Caki2 (cell line): ENCODE measurements at regions not wholly inside any gene's neighbourhood (a gene's known extent, or its start where the extent isn't known, plus 50 kb on each side); places are given as distances from the start of the nearest gene placed in this dataset.
A peak's percentile ranks its signal among the peaks of the same experiment; 100 is the strongest.

Experiments used
- DNase-seq: peaks from one replicate; pipeline ENCODE4 v3.0.0-alpha.2; 2015; ENCODE audit warnings: low read depth
- in situ Hi-C: cut with HindIII; loops from 2 replicates; pipeline ENCODE4 v1.10.0; 2016; ENCODE audit warnings: low sequenced_read_pairs, low pct_unique_long_range_greater_than_20kb, mixed read lengths

DNA sequence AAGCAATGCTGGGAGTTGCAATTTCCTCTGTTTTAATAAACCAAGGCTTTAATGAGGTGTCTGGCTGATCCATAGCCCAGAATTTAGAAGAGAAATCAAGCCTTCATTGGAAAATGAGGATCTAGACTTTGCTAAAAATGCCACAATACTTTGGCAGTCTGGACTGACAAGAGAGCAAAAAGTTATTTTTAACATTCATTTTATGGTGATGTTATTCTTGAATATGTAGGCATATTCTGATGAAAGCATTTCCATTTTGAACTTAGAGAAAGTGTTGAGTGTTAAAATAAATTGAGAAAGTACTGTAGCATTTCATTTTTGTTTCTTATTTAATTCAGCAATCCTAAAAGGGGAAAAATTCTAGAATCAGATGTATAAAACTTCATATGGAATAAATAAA is 151.8 kb upstream of the HNMT start:
- in situ Hi-C loops = no loop called here
- DNase-seq = no peak

DNA sequence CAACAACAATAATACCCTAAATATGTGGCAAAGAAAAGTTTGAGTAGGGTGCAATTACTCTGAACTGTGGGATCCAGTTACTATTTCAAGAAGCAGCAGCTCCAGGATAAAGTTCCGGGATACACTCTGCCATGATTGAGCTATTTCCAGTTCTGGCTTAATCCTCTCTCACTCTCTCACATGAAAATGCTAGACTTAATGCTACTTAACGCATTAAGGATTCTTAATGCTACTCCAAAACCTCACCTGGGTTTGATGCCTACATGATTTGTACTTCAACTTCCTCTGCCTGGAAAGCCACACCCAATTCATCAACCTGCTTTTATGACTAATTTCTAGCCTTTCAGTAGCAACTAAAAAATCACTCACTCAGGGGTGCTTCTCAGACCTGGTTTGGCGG is 151.1 kb upstream of the HNMT start:
- in situ Hi-C loops = no loop called here
- no peak for DNase-seq

DNA sequence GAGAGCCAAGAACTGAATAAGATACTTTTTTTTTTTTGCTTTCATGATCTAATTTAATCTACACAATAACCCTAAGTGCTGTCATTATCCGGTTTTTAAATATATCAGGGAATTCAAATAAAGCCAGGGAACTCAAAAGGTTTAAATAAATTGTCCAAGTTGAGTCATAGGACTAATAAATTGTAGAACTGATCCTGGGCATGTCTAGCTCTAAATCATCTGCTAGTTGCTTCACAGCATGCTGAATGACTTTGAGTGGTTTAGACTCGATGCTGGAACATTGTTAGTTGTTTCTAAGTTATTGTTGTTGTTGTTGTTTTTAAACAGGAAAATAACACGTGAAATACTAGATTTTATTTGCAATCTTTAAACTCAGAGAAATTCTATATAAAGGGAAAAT is 147.2 kb upstream of the HNMT start:
- in situ Hi-C loops = no loop called here
- DNase-seq = no peak

DNA sequence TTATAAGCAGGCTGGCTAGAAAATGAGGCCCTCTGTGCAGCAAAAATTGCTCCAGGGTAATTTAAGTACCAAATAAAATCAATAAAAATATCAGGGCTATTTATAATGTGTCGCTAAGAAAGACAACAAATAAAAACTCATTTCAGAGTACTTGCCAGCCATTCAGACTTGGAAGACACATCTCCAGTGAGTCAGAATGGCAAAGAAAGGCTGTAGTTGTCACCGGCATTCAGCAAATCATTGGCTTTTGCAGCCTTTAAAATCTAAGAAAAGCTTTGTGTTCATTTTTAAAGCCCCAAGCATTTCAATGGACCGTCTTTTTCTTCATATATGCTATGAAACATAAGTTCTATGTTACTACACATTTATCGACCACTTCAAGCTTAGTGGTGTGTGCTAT is 141.1 kb upstream of the HNMT start:
- in situ Hi-C loops = no loop called here
- no peak for DNase-seq

DNA sequence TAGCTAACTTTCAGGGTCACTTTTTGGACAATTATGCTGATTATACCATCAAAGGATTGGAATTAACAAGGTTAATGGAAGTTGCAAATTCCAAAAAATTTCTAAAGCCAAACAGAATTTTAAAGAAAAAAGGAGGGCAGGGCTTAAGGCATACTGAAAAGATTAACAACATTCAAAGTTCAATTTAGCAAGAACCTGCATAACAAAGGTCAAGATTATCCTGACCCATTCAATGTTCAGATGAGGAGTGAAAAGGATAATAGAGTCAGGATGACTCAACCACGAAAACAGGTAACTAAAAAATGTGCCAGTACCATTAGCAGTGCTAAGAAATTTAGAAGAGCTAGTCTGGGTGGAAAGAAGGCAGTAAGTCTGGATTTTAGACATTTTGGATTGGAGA is 139.8 kb upstream of the HNMT start:
- DNase-seq = no peak
- in situ Hi-C loops = no loop called here

DNA sequence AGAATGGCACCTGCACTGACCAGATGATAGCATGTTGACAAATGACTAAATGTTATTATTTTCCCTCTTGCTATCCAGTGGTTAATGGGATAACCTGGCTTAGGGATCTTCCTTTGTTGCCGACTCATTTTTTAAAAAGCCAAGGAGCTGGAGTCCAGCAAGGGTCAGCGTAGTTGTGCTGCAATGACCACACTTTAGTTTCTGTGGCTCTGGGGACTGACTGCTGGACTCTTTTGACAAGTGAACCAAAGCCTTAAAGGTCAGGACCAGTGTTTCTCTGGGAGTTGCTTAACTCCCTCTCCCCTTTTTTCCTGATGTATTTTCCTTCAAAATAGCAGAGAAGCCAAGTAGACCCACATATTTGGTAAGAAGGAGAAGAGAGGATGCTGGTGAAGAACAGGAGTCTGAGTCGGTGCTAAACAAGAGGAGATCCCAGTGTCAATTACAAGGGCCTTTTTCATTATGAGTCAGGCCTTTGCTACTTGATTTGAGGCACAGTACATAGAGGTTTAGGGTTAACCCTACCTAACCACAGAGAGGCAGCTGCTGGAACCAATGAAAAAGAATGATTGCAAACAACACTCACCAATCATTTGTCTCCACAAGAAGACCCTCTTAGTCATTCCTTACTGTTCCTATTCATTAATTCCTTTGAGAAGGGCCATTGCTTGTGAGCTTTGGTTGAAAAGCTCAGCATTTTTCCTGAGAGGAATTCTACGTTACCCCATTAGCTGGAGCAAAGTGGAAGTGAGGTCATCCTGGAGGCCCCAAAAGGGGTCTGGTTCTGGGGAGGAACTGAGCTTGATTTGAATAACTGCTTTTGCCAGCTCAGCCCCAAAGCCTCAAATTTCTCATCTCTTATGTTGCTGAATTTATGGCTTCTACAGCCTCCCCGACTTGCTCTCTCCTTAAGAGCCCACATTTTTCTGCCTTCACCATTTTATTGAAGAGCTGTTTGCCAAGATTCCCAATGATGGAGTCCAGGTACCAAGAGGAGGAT is 137.6 kb upstream of the HNMT start:
- no peak for DNase-seq
- in situ Hi-C loops = no loop called here

DNA sequence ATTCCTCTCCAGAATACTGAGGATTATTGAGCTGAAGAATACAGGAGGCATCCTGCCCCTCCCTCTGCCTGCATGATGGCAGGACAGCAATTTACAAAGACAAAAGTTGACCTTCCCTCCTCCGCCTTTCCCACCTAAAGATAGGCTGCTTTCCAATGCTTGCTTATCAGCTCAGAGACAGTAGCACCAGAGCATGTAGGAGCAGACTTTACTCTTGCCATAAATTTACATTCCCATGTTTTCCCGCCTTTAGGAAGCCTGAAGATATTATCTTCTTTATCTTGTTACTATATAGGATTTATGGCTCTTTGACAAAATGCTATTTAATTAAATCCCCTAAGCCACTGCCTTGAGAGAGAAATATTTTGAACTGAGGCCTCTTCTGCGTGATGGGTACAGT is 135.6 kb upstream of the HNMT start:
- in situ Hi-C loops = no loop called here
- DNase-seq = no peak

DNA sequence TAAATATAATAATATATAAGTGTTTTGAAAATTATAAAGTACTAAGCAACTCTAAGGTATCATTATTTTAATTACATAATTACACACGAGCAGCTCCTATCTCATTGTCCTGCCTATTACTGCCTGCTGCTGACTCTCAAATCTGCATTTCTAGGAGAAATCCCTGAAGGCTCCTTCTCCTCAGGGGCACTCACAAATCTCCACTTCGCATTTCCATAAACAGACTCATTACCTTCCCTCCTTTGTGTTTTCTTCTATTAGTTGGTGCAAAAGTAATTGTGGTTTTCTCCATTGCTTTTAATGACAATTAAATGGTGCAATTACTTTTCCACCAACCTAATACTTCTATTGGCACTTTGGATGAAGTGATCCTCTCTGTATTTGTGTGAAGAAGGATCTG is 135.0 kb upstream of the HNMT start:
- in situ Hi-C loops = no loop called here

DNA sequence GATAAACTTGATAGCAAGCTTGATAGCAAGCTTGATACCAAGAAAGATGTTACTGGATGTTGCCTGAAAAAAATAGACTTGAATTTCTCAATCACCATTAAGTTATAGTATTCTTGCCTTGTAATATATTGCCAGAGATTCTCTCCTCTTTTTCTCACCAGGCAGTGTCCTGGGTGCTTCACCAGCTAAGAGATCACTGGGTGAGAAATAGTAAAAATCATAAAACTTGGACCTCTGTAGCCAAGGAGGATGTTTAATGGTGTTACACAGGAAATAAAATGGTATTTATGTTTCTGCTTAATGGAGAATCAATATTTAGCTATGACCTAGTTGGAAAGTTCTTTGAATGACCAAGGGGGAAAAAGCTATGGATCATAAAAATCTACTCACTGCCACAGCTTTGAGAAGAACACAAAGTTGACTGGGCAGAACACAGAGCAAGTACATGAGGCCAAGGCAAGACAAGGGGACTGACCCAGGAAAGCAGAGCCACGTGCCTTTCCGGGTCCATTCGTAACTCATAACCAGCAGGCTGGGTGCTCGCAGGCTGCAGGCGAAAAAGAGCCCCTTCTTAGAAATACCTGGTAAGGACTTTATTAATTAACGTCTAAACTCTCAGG is 129.4 kb upstream of the HNMT start:
- in situ Hi-C loops = no loop called here

More for the DNA sequence above, 135.0 kb upstream of the HNMT start:
- DNase-seq = no peak

DNA sequence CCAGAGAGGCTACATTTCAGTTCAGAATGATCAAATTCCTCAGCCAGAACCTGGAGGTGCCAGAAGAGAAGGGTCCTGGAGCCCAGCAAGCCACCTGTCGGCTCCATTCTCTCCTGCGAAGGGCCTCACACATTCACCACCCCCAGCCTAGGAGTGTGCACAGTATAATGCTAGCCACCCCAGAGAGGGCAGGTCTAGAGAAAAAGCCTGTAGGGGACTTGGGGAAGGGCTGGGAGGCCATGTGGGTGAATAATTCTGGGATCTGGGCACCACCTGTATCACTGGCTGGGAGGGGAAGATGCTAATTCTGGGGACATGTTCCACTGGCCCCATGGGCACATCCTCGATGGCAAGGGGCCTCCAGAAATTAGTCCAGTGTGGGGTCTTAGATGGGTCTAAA is 127.6 kb upstream of the HNMT start:
- in situ Hi-C loops = no loop called here
- no peak for DNase-seq

More for the DNA sequence above, 129.4 kb upstream of the HNMT start:
- no peak for DNase-seq

DNA sequence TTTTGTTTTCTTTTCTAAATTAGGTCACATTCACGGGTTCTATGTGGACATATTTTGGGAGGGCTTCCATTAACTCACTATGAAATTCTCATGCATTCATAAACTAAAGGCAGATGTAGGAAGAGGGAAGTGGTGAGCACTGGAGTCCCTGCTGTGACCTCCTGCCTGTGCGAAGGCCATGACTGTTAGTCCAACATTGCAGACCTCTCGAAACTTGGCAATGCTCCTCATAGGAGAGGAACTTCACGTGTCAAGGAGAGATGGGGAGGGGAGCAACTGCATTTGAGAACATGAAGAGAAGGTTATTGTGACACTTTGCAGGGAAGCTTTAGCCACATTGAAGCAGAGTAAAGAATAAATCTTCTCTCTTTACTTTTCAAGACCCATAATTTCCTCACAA is 126.4 kb upstream of the HNMT start:
- DNase-seq = no peak
- in situ Hi-C loops = no loop called here

DNA sequence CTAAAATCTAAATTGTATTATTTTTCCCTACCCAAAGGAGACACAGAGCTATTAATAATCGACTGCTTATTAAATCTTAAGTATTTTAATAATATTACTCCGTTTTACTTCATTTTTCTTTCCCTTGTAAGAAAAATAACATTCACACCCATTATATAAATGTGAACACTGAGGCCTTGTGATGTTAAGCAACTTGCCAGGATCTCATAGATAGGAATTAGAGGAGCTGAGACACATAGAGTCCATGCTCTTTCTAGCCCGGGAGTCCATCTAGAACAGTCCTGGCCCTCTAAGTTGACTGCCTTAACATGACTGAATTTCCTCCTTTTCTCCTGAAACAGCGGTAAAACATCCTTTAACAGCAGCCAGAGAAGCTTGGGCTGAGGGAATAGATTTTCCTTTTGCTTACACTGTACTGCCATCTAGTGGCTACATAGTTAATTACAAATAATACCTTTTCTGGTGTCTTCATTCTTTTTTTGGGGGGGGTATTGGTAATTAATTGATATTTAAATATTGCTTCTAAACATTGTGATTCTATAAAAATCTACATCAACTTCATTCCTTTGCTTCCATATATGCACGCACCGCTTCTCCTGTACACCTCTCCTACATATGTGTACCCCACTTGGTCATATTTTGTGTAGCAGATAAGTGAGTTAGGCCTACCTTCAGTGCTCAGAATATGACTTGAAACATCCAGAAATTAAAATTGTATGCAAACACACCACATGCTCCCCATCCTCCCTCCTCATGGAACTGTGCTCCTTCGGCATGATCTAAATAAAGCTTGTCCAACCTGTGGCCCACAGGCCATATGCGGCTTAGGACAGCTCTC is 125.8 kb upstream of the HNMT start:
- DNase-seq = peak; percentile 40
- in situ Hi-C loops = no loop called here

DNA sequence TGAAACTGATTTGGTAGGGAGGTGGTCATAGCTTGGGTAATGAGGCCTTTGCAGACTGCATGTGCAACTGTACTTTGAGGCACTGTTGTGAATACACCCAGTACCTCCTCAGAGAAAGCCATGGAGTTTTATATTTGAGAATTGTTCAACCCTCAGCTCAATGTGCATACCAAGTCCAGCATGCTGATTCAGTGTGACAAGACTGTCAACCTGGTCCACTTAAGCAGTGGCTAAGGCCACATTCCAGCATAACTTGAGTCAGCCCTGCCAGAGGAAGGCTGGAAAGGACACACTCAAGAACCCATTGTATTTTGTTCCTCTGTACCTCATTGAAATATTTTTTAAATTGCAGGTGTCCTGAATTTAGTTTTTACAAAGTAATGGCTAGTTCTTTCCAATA is 121.8 kb upstream of the HNMT start:
- in situ Hi-C loops = no loop called here

DNA sequence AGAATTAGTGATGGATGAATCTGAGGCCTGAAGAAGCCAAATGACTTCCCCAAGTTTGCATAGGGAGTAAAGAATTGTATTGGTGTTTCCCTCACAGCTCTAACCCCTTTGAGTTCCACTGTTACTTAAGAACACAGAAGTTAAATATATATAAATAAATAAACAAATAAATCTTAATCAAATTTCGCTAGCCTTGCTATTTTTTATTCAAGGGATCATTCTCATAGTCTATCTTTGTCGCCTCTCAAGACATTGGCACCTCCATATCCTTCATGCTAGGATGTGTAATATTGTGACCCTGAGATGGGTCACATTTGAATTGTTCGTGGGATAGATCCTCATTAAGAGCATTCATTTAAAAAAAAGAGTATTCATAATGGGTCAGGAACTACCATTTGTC is 121.3 kb upstream of the HNMT start:
- in situ Hi-C loops = no loop called here
- DNase-seq = no peak

More for the DNA sequence above, 121.8 kb upstream of the HNMT start:
- DNase-seq = no peak

DNA sequence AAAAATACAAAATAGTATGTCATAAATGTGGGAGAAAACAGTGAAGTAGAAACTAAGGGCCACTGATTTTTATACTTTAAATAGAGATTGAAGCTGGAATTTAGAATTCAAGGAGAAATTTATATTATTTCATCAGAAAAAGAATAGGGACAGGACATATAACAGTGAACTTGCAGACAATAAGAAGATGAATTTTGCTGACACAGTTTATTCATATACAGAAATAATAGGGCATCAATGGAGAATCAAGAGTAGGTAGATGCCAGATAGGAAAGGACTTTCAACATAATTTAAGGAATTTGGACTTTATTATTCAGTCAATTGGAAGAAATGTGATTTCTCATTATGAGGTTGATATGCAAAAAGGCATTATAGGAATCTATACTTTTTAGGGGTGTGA is 118.9 kb upstream of the HNMT start:
- DNase-seq = no peak
- in situ Hi-C loops = no loop called here

DNA sequence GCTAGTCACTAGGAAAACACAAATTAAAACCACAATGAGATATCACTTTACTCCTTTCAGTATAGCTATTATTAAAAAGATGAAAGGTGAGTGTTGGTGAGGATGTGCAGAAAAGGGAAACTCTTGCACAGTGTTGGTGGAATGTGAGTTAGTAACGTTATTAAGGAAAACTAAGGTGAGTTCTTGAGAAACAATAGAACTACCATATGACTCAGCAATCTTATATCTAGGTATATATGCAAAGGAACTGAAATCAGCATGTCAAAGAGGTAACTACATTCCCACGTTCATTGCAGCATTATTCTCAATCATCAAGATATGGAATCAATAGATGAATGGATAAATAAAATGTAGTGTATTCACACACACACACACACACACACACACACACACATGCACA is 117.3 kb upstream of the HNMT start:
- in situ Hi-C loops = no loop called here

DNA sequence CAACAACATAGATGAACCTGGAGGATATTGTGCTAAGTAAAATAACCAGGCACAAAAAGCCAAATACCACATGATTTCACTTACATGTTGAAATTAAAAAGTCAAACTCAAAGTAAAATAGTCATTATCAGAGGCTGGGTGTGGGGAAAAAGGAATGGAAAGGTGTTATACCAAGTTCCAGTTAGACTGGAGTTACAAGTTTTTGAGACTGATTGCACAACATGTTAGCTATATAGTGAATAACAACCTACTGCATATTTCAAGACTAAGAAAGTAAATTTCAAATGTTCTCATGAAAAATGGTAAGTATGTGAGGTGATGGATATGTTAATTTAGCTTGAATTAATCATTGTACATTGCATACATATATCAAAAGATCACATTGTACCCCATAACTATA is 116.8 kb upstream of the HNMT start:
- in situ Hi-C loops = no loop called here
- DNase-seq = no peak

More for the DNA sequence above, 117.3 kb upstream of the HNMT start:
- no peak for DNase-seq

DNA sequence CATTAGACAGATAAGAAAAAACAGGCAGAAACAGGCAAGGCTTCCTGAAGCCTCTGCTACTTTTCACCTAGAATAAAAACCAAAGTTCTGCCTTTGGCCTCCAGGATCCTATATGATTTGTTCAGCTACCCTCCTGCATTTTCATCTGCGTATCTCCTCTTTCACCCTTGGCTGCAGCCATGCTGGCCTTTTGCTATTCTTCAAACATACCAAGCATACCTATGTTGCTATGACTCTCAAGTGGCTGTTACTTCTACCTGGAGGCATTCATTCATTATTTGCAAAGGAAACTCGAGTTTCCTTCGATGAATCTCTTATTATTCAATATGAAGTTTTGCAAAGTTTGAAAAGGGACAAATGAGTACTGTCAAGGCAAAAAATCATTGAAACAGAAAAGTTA is 106.4 kb upstream of the HNMT start:
- DNase-seq = no peak
- in situ Hi-C loops = no loop called here

DNA sequence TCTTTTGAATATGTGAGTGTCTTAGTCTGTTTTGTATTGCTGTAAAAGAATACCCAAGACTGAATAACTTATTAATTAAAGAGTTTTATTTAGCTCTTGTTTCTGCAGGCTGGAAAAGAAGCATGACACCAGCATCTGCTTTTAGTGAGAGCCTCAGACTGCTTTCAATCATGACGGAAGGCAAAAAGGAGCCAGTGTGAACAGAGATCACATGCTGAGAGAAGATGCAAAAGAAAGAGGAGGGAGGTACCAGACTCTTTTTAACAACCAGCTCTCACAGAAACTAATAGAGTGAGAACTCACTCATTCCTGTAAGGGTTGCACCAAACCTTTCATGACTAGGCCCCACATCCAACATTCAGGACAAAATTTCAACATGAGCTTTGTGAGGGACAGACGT is 101.6 kb upstream of the HNMT start:
- in situ Hi-C loops = no loop called here
- DNase-seq = no peak
